ENCODE measurements at regions not wholly inside any gene's neighbourhood (a gene's known extent, or its start where the extent isn't known, plus 50 kb on each side); places are given as distances from the start of the nearest gene placed in this dataset.

GRCh38 chr7:46871516-46871915, 710.4 kb downstream of the TNS3 start:
- DNase-seq (ENCODE audit: low read depth) = no peak
- TF ChIP-seq MAX (IDR thresholded peaks at IDR 0.05; ENCODE audit: low read depth, low read length) (no peak), POLR2A (IDR thresholded peaks at IDR 0.05; ENCODE audit: extremely low read depth, insufficient read length) (no peak), MYC (IDR thresholded peaks at IDR 0.05; ENCODE audit: low read depth, low read length) (no peak)
- TF ChIP-seq, protein P1, sequence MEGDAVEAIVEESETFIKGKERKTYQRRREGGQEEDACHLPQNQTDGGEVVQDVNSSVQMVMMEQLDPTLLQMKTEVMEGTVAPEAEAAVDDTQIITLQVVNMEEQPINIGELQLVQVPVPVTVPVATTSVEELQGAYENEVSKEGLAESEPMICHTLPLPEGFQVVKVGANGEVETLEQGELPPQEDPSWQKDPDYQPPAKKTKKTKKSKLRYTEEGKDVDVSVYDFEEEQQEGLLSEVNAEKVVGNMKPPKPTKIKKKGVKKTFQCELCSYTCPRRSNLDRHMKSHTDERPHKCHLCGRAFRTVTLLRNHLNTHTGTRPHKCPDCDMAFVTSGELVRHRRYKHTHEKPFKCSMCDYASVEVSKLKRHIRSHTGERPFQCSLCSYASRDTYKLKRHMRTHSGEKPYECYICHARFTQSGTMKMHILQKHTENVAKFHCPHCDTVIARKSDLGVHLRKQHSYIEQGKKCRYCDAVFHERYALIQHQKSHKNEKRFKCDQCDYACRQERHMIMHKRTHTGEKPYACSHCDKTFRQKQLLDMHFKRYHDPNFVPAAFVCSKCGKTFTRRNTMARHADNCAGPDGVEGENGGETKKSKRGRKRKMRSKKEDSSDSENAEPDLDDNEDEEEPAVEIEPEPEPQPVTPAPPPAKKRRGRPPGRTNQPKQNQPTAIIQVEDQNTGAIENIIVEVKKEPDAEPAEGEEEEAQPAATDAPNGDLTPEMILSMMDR (IDR thresholded peaks at IDR 0.05; ENCODE audit: low read depth, low read length) = no peak

GRCh38 chr7:46864716-46865115, 717.2 kb downstream of the TNS3 start:
- no peak for DNase-seq (ENCODE audit: low read depth)
- no peak overlapping the region for H3K4me3 ChIP-seq (ENCODE audit: low read depth, low read length)
- TF ChIP-seq MYC (IDR thresholded peaks at IDR 0.05; ENCODE audit: low read depth, low read length) (no peak), POLR2A (IDR thresholded peaks at IDR 0.05; ENCODE audit: extremely low read depth, insufficient read length) (no peak), MAX (IDR thresholded peaks at IDR 0.05; ENCODE audit: low read depth, low read length) (no peak)
- TF ChIP-seq, protein P1 (IDR thresholded peaks at IDR 0.05; ENCODE audit: low read depth, low read length) = no peak

More at GRCh38 chr7:46871516-46871915, 710.4 kb downstream of the TNS3 start:
- no peak overlapping the region for H3K4me3 ChIP-seq (ENCODE audit: low read depth, low read length)

- DNase-seq (ENCODE audit: low read depth) = no peak
- H3K4me3 ChIP-seq (ENCODE audit: low read depth, low read length) = no peak overlapping the region
- TF ChIP-seq MAX (IDR thresholded peaks at IDR 0.05; ENCODE audit: low read depth, low read length) (no peak), POLR2A (IDR thresholded peaks at IDR 0.05; ENCODE audit: extremely low read depth, insufficient read length) (no peak), MYC (IDR thresholded peaks at IDR 0.05; ENCODE audit: low read depth, low read length) (no peak)
- TF ChIP-seq, protein P1 (IDR thresholded peaks at IDR 0.05; ENCODE audit: low read depth, low read length) = no peak
Measured at GRCh38 chr7:46859963-46860475, 721.9 kb downstream of the TNS3 start.

DNA sequence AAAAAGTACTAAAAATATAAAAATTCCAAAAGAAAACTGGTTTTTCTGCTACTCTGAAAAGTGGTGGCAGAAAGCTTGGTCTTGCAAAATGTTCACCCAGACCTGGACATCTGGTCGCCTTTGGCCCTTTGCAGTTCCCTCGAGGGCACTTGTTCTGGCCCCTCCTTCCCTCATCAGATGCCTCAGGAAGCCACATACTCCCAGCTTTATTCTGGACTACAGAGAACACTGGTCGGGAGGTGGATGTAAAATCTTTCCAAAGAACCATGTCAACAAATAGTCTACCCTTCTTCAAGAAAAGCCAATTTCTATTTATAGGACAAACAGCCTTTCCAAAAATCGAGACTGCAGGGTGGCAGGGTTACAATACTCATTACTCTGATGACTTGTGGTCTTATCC, 726.1 kb downstream of the TNS3 start:
- TF ChIP-seq MAX (IDR thresholded peaks at IDR 0.05; ENCODE audit: low read depth, low read length) (no peak), MYC (IDR thresholded peaks at IDR 0.05; ENCODE audit: low read depth, low read length) (no peak), POLR2A (IDR thresholded peaks at IDR 0.05; ENCODE audit: extremely low read depth, insufficient read length) (no peak)
- TF ChIP-seq, protein P1 (IDR thresholded peaks at IDR 0.05; ENCODE audit: low read depth, low read length) = no peak
- H3K4me3 ChIP-seq (ENCODE audit: low read depth, low read length) = no peak overlapping the region
- DNase-seq (ENCODE audit: low read depth) = no peak

DNA sequence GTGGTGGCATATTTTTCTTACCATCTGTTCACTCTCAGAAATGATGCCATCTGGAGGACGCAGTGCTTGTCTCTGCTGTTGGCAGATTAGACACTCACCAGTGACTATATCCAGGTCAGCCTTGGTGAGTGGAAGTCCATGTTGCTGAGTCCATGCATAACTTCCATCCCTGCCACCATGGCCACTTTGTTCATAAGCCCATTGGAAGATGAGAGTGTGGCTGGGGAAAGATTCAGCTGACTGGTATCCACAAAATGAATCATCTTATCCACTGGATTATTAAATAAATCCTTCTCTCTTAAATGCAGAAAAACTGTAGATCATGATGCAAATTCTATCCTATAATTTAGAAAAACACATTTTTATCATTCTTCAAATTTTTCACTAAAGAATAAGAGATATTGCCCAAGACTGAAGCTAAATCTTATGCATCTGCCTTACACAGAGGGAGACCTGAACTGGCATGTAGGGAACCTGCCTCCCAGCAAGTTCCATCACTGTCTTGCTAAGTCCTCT, 726.9 kb downstream of the TNS3 start:
- no peak for DNase-seq (ENCODE audit: low read depth)
- no peak overlapping the region for H3K4me3 ChIP-seq (ENCODE audit: low read depth, low read length)
- TF ChIP-seq POLR2A (IDR thresholded peaks at IDR 0.05; ENCODE audit: extremely low read depth, insufficient read length) = no peak
- TF ChIP-seq MYC (IDR thresholded peaks at IDR 0.05; ENCODE audit: low read depth, low read length) = no peak
- TF ChIP-seq MAX (IDR thresholded peaks at IDR 0.05; ENCODE audit: low read depth, low read length) = no peak
- TF ChIP-seq, protein P1 (IDR thresholded peaks at IDR 0.05; ENCODE audit: low read depth, low read length) = no peak
